GM10266 (cell line): ENCODE measurements at regions not wholly inside any gene's neighbourhood (a gene's known extent, or its start where the extent isn't known, plus 50 kb on each side); places are given as distances from the start of the nearest gene placed in this dataset.

Experiments used
- DNase-seq: peaks from one replicate; pipeline ENCODE4 v3.0.0; 2012; ENCODE audit errors: extremely low spot score
- CTCF ChIP-seq: IDR thresholded peaks from 2 replicates; pipeline ENCODE4 v1.5.1; 2012; ENCODE audit warnings: mild to moderate bottlenecking, low read depth; ENCODE audit not compliant: control insufficient read depth, insufficient read depth; ENCODE audit errors: missing control alignments

- no peak for TF ChIP-seq CTCF
- no peak for DNase-seq
These were observed 237.2 kb upstream of the MTPN start for GRCh38 chr7:136214356-136214755.

GRCh38 chr7:136213012-136213411 is 235.9 kb upstream of the MTPN start:
- DNase-seq, result no peak
- no peak for TF ChIP-seq CTCF

- TF ChIP-seq CTCF, result no peak
- DNase-seq, result no peak
These were observed 233.5 kb upstream of the MTPN start for GRCh38 chr7:136210664-136211063.

- DNase-seq, result no peak
- TF ChIP-seq CTCF, result no peak
These were observed 232.9 kb upstream of the MTPN start for GRCh38 chr7:136210079-136210478.

GRCh38 chr7:136205956-136206355 is 228.8 kb upstream of the MTPN start:
- no peak for DNase-seq
- TF ChIP-seq CTCF, result no peak

GRCh38 chr7:136198168-136198567 is 221.0 kb upstream of the MTPN start:
- no peak for DNase-seq
- no peak for TF ChIP-seq CTCF

- no peak for DNase-seq
- no peak for TF ChIP-seq CTCF
These were observed 217.7 kb upstream of the MTPN start for GRCh38 chr7:136194878-136195277.
